K562 (cell line): ENCODE measurements at regions not wholly inside any gene's neighbourhood (a gene's known extent, or its start where the extent isn't known, plus 50 kb on each side); places are given as distances from the start of the nearest gene placed in this dataset.

Experiments
- ATF6 ChIP-seq: sonication (generic); formaldehyde crosslinking; IDR thresholded peaks from 2 replicates; pipeline ENCODE4 v1.4.0; 2020; ENCODE audit warnings: mild to moderate bottlenecking, missing genetic modification reagents
- CTCF ChIP-seq, 3 experiments: IDR thresholded peaks in 2 of 3; conservative IDR thresholded peaks in 1 of 3; 2 replicates each; pipeline ENCODE4 v1.5.1; 2011 to 2012; ENCODE audit warnings: low read length in 3 of 3, mild to moderate bottlenecking in 3 of 3, control low read depth in 2 of 3, improper control_type of control experiment in 1 of 3, inconsistent platforms in 1 of 3, low read depth in 1 of 3, mixed read lengths in 1 of 3, moderate library complexity in 1 of 3; ENCODE audit not compliant: insufficient read depth in 2 of 3
- EZH2 ChIP-seq: IDR thresholded peaks from 2 replicates; pipeline ENCODE4 v1.6.1; 2012; ENCODE audit warnings: low read depth, mild to moderate bottlenecking, inconsistent platforms, low read length, borderline replicate concordance
- NFXL1 ChIP-seq: fragments of 450-650 bp; formaldehyde crosslinking; IDR thresholded peaks from 2 replicates; pipeline ENCODE4 v1.4.0; 2021; ENCODE audit warnings: mild to moderate bottlenecking
- PBX2 ChIP-seq, 2 experiments: IDR thresholded peaks in 1 of 2; conservative IDR thresholded peaks in 1 of 2; 2 replicates each; pipeline ENCODE4 v1.6.1; 2016; ENCODE audit warnings: low read depth in 2 of 2, mild to moderate bottlenecking in 1 of 2, missing compliant biosample characterization in 1 of 2, missing genetic modification characterization in 1 of 2, moderate library complexity in 1 of 2
- SPI1 ChIP-seq: IDR thresholded peaks from 2 replicates; pipeline ENCODE4 v1.6.1; 2011; ENCODE audit warnings: low read depth, low read length, control low read depth, borderline replicate concordance
- TF ChIP-seq, protein P1 (sequence below): IDR thresholded peaks from 3 replicates; pipeline ENCODE4 v1.6.1; 2011; ENCODE audit warnings: borderline replicate concordance, mild to moderate bottlenecking; ENCODE audit not compliant: insufficient read length, insufficient read depth

- no peak for TF ChIP-seq EZH2
- no peak for TF ChIP-seq CTCF (IDR thresholded peaks at IDR 0.05 in 2 of 3, conservative IDR thresholded peaks at IDR 0.05 in 1 of 3; ENCODE audit: insufficient read depth in 2 of 3, low read depth in 1 of 3, low read length in 3 of 3)
- no peak for TF ChIP-seq PBX2 (CRISPR knock-in tag; IDR thresholded peaks at IDR 0.05; ENCODE audit: low read depth)
- TF ChIP-seq PBX2 (tag; conservative IDR thresholded peaks at IDR 0.05; ENCODE audit: low read depth) = no peak
- TF ChIP-seq, protein P1, sequence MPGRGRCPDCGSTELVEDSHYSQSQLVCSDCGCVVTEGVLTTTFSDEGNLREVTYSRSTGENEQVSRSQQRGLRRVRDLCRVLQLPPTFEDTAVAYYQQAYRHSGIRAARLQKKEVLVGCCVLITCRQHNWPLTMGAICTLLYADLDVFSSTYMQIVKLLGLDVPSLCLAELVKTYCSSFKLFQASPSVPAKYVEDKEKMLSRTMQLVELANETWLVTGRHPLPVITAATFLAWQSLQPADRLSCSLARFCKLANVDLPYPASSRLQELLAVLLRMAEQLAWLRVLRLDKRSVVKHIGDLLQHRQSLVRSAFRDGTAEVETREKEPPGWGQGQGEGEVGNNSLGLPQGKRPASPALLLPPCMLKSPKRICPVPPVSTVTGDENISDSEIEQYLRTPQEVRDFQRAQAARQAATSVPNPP = no peak
- TF ChIP-seq NFXL1 (CRISPR knock-in tag) = no peak
- TF ChIP-seq ATF6 (CRISPR knock-in tag) = no peak
- TF ChIP-seq SPI1 = no peak
These were observed 188.1 kb upstream of the SEMA6D start for GRCh38 chr15:47529241-47529640.
